ENCODE measurements at regions not wholly inside any gene's neighbourhood (a gene's known extent, or its start where the extent isn't known, plus 50 kb on each side); places are given as distances from the start of the nearest gene placed in this dataset.
A peak's percentile ranks its signal among the peaks of the same experiment; 100 is the strongest.

- H3K9me3 Mint-ChIP-seq = no peaks in the 10 kb centered on the region
- peak overlapping the region; percentile 35 for H3K27ac Mint-ChIP-seq
- no peaks in the 10 kb centered on the region for H3K27me3 Mint-ChIP-seq (ENCODE audit: low read depth)
- no peaks in the 10 kb centered on the region for H3K36me3 Mint-ChIP-seq
- no peak for DNase-seq (ENCODE audit: low spot score in 2 of 2, unreplicated experiment in 2 of 2)
- no peak for TF ChIP-seq CTCF (IDR thresholded peaks at IDR 0.05; ENCODE audit: unreplicated experiment)
- H3K4me3 Mint-ChIP-seq = no peak overlapping the region
- H3K4me1 Mint-ChIP-seq = peaks cover 17% of the 10 kb centered on the region
Observed at GRCh38 chr13:76758738-76759137, 127.5 kb downstream of the KCTD12 start.

- Mint-ChIP-seq H3K4me1 (peaks cover 17% of the 10 kb centered on the region), H3K4me3 (no peak overlapping the region), H3K27ac (peak overlapping the region; percentile 15), H3K36me3 (no peaks in the 10 kb centered on the region), H3K27me3 (ENCODE audit: low read depth) (no peaks in the 10 kb centered on the region), H3K9me3 (no peaks in the 10 kb centered on the region)
- no peak for TF ChIP-seq CTCF (IDR thresholded peaks at IDR 0.05; ENCODE audit: unreplicated experiment)
- DNase-seq (ENCODE audit: low spot score in 2 of 2, unreplicated experiment in 2 of 2) = no peak
Observed at GRCh38 chr13:76758257-76758656, 127.9 kb downstream of the KCTD12 start.

GRCh38 chr13:76756451-76756850, 129.8 kb downstream of the KCTD12 start:
- Mint-ChIP-seq H3K4me1 (peaks cover 17% of the 10 kb centered on the region), H3K9me3 (no peaks in the 10 kb centered on the region), H3K27ac (no peak overlapping the region), H3K36me3 (no peaks in the 10 kb centered on the region), H3K27me3 (ENCODE audit: low read depth) (no peaks in the 10 kb centered on the region), H3K4me3 (no peak overlapping the region)
- DNase-seq (ENCODE audit: low spot score in 2 of 2, unreplicated experiment in 2 of 2) = no peak
- TF ChIP-seq CTCF (IDR thresholded peaks at IDR 0.05; ENCODE audit: unreplicated experiment) = no peak

- Mint-ChIP-seq H3K9me3 (no peaks in the 10 kb centered on the region), H3K27ac (no peak overlapping the region), H3K4me1 (peaks cover 13% of the 10 kb centered on the region), H3K4me3 (no peak overlapping the region), H3K27me3 (ENCODE audit: low read depth) (no peaks in the 10 kb centered on the region), H3K36me3 (no peaks in the 10 kb centered on the region)
- TF ChIP-seq CTCF (IDR thresholded peaks at IDR 0.05; ENCODE audit: unreplicated experiment) = no peak
- DNase-seq (ENCODE audit: low spot score in 2 of 2, unreplicated experiment in 2 of 2) = no peak
Observed at GRCh38 chr13:76754414-76754813, 131.8 kb downstream of the KCTD12 start.

- H3K4me1 Mint-ChIP-seq = peaks cover 5% of the 10 kb centered on the region
- H3K36me3 Mint-ChIP-seq = no peaks in the 10 kb centered on the region
- H3K27ac Mint-ChIP-seq = no peak overlapping the region
- no peak overlapping the region for H3K4me3 Mint-ChIP-seq
- H3K9me3 Mint-ChIP-seq = no peaks in the 10 kb centered on the region
- no peak for TF ChIP-seq CTCF (IDR thresholded peaks at IDR 0.05; ENCODE audit: unreplicated experiment)
- DNase-seq (ENCODE audit: low spot score in 2 of 2, unreplicated experiment in 2 of 2) = no peak
- no peaks in the 10 kb centered on the region for H3K27me3 Mint-ChIP-seq (ENCODE audit: low read depth)
Observed at GRCh38 chr13:76751278-76751677, 134.9 kb downstream of the KCTD12 start.

GRCh38 chr13:76750126-76750525, 136.1 kb downstream of the KCTD12 start:
- H3K27ac Mint-ChIP-seq = no peak overlapping the region
- TF ChIP-seq CTCF (IDR thresholded peaks at IDR 0.05; ENCODE audit: unreplicated experiment) = no peak

More at GRCh38 chr13:76750126-76750525, 136.1 kb downstream of the KCTD12 start:
- Mint-ChIP-seq H3K9me3 (no peaks in the 10 kb centered on the region), H3K36me3 (no peaks in the 10 kb centered on the region), H3K4me3 (no peak overlapping the region), H3K4me1 (peaks cover 5% of the 10 kb centered on the region), H3K27me3 (ENCODE audit: low read depth) (no peaks in the 10 kb centered on the region)
- no peak for DNase-seq (ENCODE audit: low spot score in 2 of 2, unreplicated experiment in 2 of 2)
